SU-DHL-6 (cell line): ENCODE measurements at regions not wholly inside any gene's neighbourhood (a gene's known extent, or its start where the extent isn't known, plus 50 kb on each side); places are given as distances from the start of the nearest gene placed in this dataset.

Experiments
- CTCF ChIP-seq: fragments of 200-600 bp; sonication (generic); IDR thresholded peaks from one replicate; pipeline ENCODE4 v1.5.1; 2017; ENCODE audit warnings: antibody characterized with exemption, mild to moderate bottlenecking, low read length, moderate library complexity; ENCODE audit not compliant: insufficient read depth, poor library complexity, severe bottlenecking
- EZH2phosphoT487 ChIP-seq: fragments of 200-600 bp; sonication (generic), shearing (Covaris generic); conservative IDR thresholded peaks from 2 replicates; pipeline ENCODE4 v1.6.1; 2018; ENCODE audit warnings: mild to moderate bottlenecking, antibody characterized with exemption, low read length, moderate library complexity, mixed read lengths

- TF ChIP-seq CTCF (no peak), EZH2phosphoT487 (no peak)
Observed at GRCh38 chr14:57139173-57139572, 129.5 kb downstream of the EXOC5 start.
